Upper lobe of left lung (tissue), 4 donors: ENCODE measurements at regions not wholly inside any gene's neighbourhood (a gene's known extent, or its start where the extent isn't known, plus 50 kb on each side); places are given as distances from the start of the nearest gene placed in this dataset.

Experiments used
- CTCF ChIP-seq, 6 experiments: fragments of 450-650 bp in 4 of 6; fragments of 200-600 bp in 2 of 6; sonication (generic) in 2 of 6; IDR thresholded peaks; one replicate each; pipeline ENCODE4 v1.5.1; 2016 to 2019; ENCODE audit warnings: antibody characterized with exemption in 6 of 6
- EP300 ChIP-seq, 4 donors: sonication (generic); formaldehyde crosslinking; IDR thresholded peaks; one replicate each; pipeline ENCODE4 v1.5.1; 2017; ENCODE audit warnings: antibody characterized with exemption in 4 of 4, control low read depth in 2 of 4
- POLR2A ChIP-seq, 4 donors: fragments of 450-650 bp; IDR thresholded peaks; one replicate each; pipeline ENCODE4 v1.5.1; 2016 to 2017; ENCODE audit warnings: antibody characterized with exemption in 4 of 4, mild to moderate bottlenecking in 2 of 4
- POLR2AphosphoS5 ChIP-seq, 2 donors: sonication (generic); formaldehyde crosslinking; IDR thresholded peaks; one replicate each; pipeline ENCODE4 v1.5.1; 2017; ENCODE audit warnings: antibody characterized with exemption in 2 of 2

GRCh38 chr4:170979736-170980135 lies 833.5 kb upstream of the GALNTL6 start:
- TF ChIP-seq POLR2A (IDR thresholded peaks at IDR 0.05) (no peak), CTCF (IDR thresholded peaks at IDR 0.05) (no peak), POLR2AphosphoS5 (IDR thresholded peaks at IDR 0.05) (no peak), EP300 (IDR thresholded peaks at IDR 0.05) (no peak)
